KMS-11 (cell line): ENCODE measurements at regions not wholly inside any gene's neighbourhood (a gene's known extent, or its start where the extent isn't known, plus 50 kb on each side); places are given as distances from the start of the nearest gene placed in this dataset.

Experiments used
- H2AFZ ChIP-seq: fragments of 200-600 bp; sonication (generic); 2 replicates; pipeline ENCODE4 v1.6.1; 2016; ENCODE audit warnings: antibody characterized with exemption, mixed run types, low read depth
- H3K27ac ChIP-seq: fragments of 200-600 bp; sonication (generic); 2 replicates; pipeline ENCODE4 v1.6.1; 2016; ENCODE audit warnings: mild to moderate bottlenecking, mixed run types
- H3K27me3 ChIP-seq: fragments of 200-600 bp; sonication (generic); 2 replicates; pipeline ENCODE4 v1.6.1; 2017; ENCODE audit warnings: mild to moderate bottlenecking, low read depth, mixed run types, moderate library complexity; ENCODE audit not compliant: insufficient read depth
- H3K36me3 ChIP-seq: fragments of 200-600 bp; sonication (generic); 2 replicates; pipeline ENCODE4 v1.6.1; 2017; ENCODE audit warnings: mild to moderate bottlenecking, mixed run types; ENCODE audit not compliant: insufficient read depth
- H3K4me1 ChIP-seq: fragments of 200-600 bp; sonication (generic); 2 replicates; pipeline ENCODE4 v1.6.1; 2016; ENCODE audit warnings: mild to moderate bottlenecking, low read depth, mixed run types; ENCODE audit not compliant: poor library complexity, severe bottlenecking
- H3K4me2 ChIP-seq: fragments of 200-600 bp; sonication (generic); 2 replicates; pipeline ENCODE4 v1.7.0; 2016; ENCODE audit warnings: mild to moderate bottlenecking, mixed run types
- H3K4me3 ChIP-seq: fragments of 200-600 bp; sonication (generic); IDR thresholded peaks from 2 replicates; pipeline ENCODE4 v1.6.1; 2017; ENCODE audit warnings: low read depth, low read length, mixed read lengths; ENCODE audit not compliant: insufficient read depth
- H3K79me2 ChIP-seq: fragments of 200-600 bp; sonication (generic); 2 replicates; pipeline ENCODE4 v1.6.1; 2016; ENCODE audit warnings: low read depth, mixed run types; ENCODE audit not compliant: insufficient read depth
- H3K9ac ChIP-seq: fragments of 200-600 bp; sonication (generic); 2 replicates; pipeline ENCODE4 v1.6.1; 2016; ENCODE audit warnings: mild to moderate bottlenecking, mixed run types
- H4K20me1 ChIP-seq: fragments of 200-600 bp; sonication (generic); 2 replicates; pipeline ENCODE4 v1.6.1; 2016; ENCODE audit warnings: mild to moderate bottlenecking, mixed run types; ENCODE audit not compliant: insufficient read depth
- CTCF ChIP-seq: fragments of 200-600 bp; sonication (generic); conservative IDR thresholded peaks from 2 replicates; pipeline ENCODE4 v1.6.1; 2017; ENCODE audit warnings: low read depth, mild to moderate bottlenecking, antibody characterized with exemption, low read length, moderate library complexity, mixed read lengths

- TF ChIP-seq CTCF = no peak
- Histone ChIP-seq H3K4me3 (no peak overlapping the region), H3K9ac (no peak overlapping the region), H3K4me2 (no peak overlapping the region), H3K4me1 (no peaks in the 10 kb centered on the region), H3K27ac (no peak overlapping the region), H3K36me3 (no peaks in the 10 kb centered on the region), H2AFZ (no peak overlapping the region), H3K27me3 (no peaks in the 10 kb centered on the region), H4K20me1 (no peaks in the 10 kb centered on the region), H3K79me2 (no peaks in the 10 kb centered on the region)
These were observed 269.6 kb upstream of the CWC22 start for GRCh38 chr2:180276733-180277132.

- H3K27me3 ChIP-seq = no peaks in the 10 kb centered on the region
- H3K4me1 ChIP-seq = no peaks in the 10 kb centered on the region
- no peak for TF ChIP-seq CTCF
These were observed 260.9 kb upstream of the CWC22 start for GRCh38 chr2:180268006-180268405.

GRCh38 chr2:180261976-180262375 lies 254.9 kb upstream of the CWC22 start:
- H4K20me1 ChIP-seq = no peaks in the 10 kb centered on the region
- H3K36me3 ChIP-seq = no peaks in the 10 kb centered on the region
- H3K27ac ChIP-seq = no peak overlapping the region
- TF ChIP-seq CTCF = no peak
- no peak overlapping the region for H3K4me2 ChIP-seq
- no peaks in the 10 kb centered on the region for H3K27me3 ChIP-seq
- no peak overlapping the region for H3K4me3 ChIP-seq
- no peak overlapping the region for H3K9ac ChIP-seq
- no peaks in the 10 kb centered on the region for H3K79me2 ChIP-seq
- H3K4me1 ChIP-seq = no peaks in the 10 kb centered on the region
- H2AFZ ChIP-seq = no peak overlapping the region

More at GRCh38 chr2:180268006-180268405, 260.9 kb upstream of the CWC22 start:
- H4K20me1 ChIP-seq = no peaks in the 10 kb centered on the region
- no peak overlapping the region for H2AFZ ChIP-seq
- H3K4me2 ChIP-seq = no peak overlapping the region
- no peak overlapping the region for H3K9ac ChIP-seq
- no peak overlapping the region for H3K27ac ChIP-seq
- H3K79me2 ChIP-seq = no peaks in the 10 kb centered on the region
- H3K4me3 ChIP-seq = no peak overlapping the region
- H3K36me3 ChIP-seq = no peaks in the 10 kb centered on the region

GRCh38 chr2:180258579-180258978 lies 251.5 kb upstream of the CWC22 start:
- no peak overlapping the region for H3K27ac ChIP-seq
- no peaks in the 10 kb centered on the region for H3K27me3 ChIP-seq
- no peak for TF ChIP-seq CTCF
- no peak overlapping the region for H2AFZ ChIP-seq
- H3K4me3 ChIP-seq = no peak overlapping the region
- no peaks in the 10 kb centered on the region for H3K4me1 ChIP-seq
- no peak overlapping the region for H3K4me2 ChIP-seq
- no peaks in the 10 kb centered on the region for H4K20me1 ChIP-seq
- no peaks in the 10 kb centered on the region for H3K36me3 ChIP-seq
- no peak overlapping the region for H3K9ac ChIP-seq
- H3K79me2 ChIP-seq = no peaks in the 10 kb centered on the region

- TF ChIP-seq CTCF = no peak
- H3K4me1 ChIP-seq = no peaks in the 10 kb centered on the region
- H3K36me3 ChIP-seq = no peaks in the 10 kb centered on the region
- H2AFZ ChIP-seq = no peak overlapping the region
- no peaks in the 10 kb centered on the region for H4K20me1 ChIP-seq
- H3K79me2 ChIP-seq = no peaks in the 10 kb centered on the region
- no peak overlapping the region for H3K4me3 ChIP-seq
- no peak overlapping the region for H3K4me2 ChIP-seq
- H3K27me3 ChIP-seq = no peaks in the 10 kb centered on the region
- no peak overlapping the region for H3K9ac ChIP-seq
- no peak overlapping the region for H3K27ac ChIP-seq
These were observed 251.0 kb upstream of the CWC22 start for GRCh38 chr2:180258041-180258537.
